NT2/D1 (cell line): ENCODE measurements at regions not wholly inside any gene's neighbourhood (a gene's known extent, or its start where the extent isn't known, plus 50 kb on each side); places are given as distances from the start of the nearest gene placed in this dataset.

Experiments
- SUZ12 ChIP-seq: IDR thresholded peaks from 2 replicates; pipeline ENCODE4 v1.6.1; 2011; ENCODE audit not compliant: insufficient read length, insufficient read depth; ENCODE audit errors: extremely low read depth
- YY1 ChIP-seq: IDR thresholded peaks from 2 replicates; pipeline ENCODE4 v1.6.1; 2011; ENCODE audit not compliant: insufficient read length, insufficient read depth
- ZNF274 ChIP-seq: IDR thresholded peaks from 2 replicates; pipeline ENCODE4 v1.6.1; 2011; ENCODE audit warnings: mild to moderate bottlenecking, low read depth, low read length

DNA sequence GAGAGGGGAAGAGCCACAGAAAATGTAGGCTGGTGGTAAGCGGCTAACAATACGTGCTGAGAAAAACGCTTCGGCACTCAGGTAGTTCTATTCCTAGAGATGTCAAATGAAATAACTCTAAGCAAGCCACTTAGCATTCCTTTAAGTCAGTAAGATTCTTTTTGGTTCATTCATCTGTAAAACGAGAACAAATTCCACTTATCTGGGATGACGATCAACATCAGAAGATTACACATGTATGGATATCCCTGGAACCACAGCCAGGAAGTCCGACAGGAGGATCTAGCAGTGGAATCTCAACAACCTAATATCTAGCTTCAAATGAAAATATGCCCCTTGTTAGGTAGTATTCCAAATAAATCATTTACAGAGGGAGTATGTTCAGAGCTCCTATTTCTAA is 74.6 kb upstream of the CDKN3 start:
- TF ChIP-seq YY1: no peak
- no peak for TF ChIP-seq ZNF274
- no peak for TF ChIP-seq SUZ12
